22Rv1 (cell line): ENCODE measurements at regions not wholly inside any gene's neighbourhood (a gene's known extent, or its start where the extent isn't known, plus 50 kb on each side); places are given as distances from the start of the nearest gene placed in this dataset.

Source experiments
- ZFX ChIP-seq: fragments of 450-650 bp; IDR thresholded peaks from 2 replicates; pipeline ENCODE4 v1.6.1; 2017; ENCODE audit warnings: antibody characterized with exemption, borderline replicate concordance
- TF ChIP-seq, protein P1 (sequence below): fragments of 450-650 bp; IDR thresholded peaks from 2 replicates; pipeline ENCODE4 v1.5.1; 2017; ENCODE audit warnings: mild to moderate bottlenecking

DNA sequence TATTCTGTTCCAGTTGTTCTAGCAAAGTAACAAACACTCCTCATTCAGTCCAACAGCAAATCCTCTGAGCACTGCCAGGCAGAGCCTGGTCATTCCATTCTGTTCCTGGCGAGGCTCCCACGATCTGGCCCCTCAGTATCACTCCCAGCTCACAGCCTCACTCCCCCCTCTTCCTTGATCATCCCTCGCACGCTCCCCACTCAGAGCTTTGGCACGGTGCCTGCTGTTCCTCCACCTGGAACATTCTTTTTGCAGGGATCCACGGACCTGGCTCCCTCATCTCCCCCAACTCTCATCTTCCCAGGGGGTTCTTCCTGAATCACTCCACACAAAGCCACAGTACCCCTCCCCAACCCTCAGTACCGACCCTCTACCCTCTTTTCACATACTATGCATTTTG is 192.3 kb downstream of the ATPSCKMT start:
- TF ChIP-seq, protein P1, sequence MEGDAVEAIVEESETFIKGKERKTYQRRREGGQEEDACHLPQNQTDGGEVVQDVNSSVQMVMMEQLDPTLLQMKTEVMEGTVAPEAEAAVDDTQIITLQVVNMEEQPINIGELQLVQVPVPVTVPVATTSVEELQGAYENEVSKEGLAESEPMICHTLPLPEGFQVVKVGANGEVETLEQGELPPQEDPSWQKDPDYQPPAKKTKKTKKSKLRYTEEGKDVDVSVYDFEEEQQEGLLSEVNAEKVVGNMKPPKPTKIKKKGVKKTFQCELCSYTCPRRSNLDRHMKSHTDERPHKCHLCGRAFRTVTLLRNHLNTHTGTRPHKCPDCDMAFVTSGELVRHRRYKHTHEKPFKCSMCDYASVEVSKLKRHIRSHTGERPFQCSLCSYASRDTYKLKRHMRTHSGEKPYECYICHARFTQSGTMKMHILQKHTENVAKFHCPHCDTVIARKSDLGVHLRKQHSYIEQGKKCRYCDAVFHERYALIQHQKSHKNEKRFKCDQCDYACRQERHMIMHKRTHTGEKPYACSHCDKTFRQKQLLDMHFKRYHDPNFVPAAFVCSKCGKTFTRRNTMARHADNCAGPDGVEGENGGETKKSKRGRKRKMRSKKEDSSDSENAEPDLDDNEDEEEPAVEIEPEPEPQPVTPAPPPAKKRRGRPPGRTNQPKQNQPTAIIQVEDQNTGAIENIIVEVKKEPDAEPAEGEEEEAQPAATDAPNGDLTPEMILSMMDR = no peak
- no peak for TF ChIP-seq ZFX
